ENCODE measurements at regions not wholly inside any gene's neighbourhood (a gene's known extent, or its start where the extent isn't known, plus 50 kb on each side); places are given as distances from the start of the nearest gene placed in this dataset.

DNA sequence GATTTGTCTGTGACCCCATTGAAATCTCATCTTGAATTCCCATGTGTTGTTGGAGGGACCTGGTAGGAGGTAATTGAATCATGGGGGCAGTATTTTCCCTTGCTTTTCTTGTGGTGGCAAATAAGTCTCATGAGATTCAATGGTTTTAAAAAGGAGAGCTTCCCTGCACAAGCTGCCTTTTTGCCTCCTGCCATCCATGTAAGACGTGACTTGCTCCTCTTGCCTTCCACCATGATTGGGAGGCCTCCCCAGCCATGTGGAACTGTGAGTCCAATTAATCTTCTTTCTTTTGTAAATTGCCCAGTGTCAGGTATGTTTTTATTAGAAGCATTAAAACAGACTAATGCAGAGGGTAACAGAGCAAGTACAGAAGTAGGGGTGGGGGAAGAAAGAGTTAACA, 1097.0 kb upstream of the ADGRB3 start:
- no peaks in the 10 kb centered on the region for H3F3A ChIP-seq (ENCODE audit: low read length, unreplicated experiment)
- no peaks in the 10 kb centered on the region for H3K4me1 ChIP-seq (ENCODE audit: insufficient read depth, low read length)
- H3K27ac ChIP-seq (ENCODE audit: low read length), result no peak overlapping the region
- H3K4me3 ChIP-seq (ENCODE audit: low read length), result no peak overlapping the region
- H3K9ac ChIP-seq (ENCODE audit: low read length), result no peak overlapping the region
- H3K79me2 ChIP-seq (ENCODE audit: low read length), result no peaks in the 10 kb centered on the region
- CTCF ChIA-PET, result no interaction called here
- no peaks in the 10 kb centered on the region for H3K27me3 ChIP-seq (ENCODE audit: low read length)
- H3K4me2 ChIP-seq (ENCODE audit: low read length), result no peak overlapping the region
- no peaks in the 10 kb centered on the region for H3K36me3 ChIP-seq (ENCODE audit: low read depth, low read length)
- POLR2A ChIA-PET (ENCODE audit: unreplicated experiment), result no interaction called here
- TF ChIP-seq EZH2phosphoT487 (IDR thresholded peaks at IDR 0.05; ENCODE audit: borderline replicate concordance, low read length) (no peak), EZH2 (IDR thresholded peaks at IDR 0.05; ENCODE audit: low read length, unreplicated experiment) (no peak)
- TF ChIP-seq, protein P1, sequence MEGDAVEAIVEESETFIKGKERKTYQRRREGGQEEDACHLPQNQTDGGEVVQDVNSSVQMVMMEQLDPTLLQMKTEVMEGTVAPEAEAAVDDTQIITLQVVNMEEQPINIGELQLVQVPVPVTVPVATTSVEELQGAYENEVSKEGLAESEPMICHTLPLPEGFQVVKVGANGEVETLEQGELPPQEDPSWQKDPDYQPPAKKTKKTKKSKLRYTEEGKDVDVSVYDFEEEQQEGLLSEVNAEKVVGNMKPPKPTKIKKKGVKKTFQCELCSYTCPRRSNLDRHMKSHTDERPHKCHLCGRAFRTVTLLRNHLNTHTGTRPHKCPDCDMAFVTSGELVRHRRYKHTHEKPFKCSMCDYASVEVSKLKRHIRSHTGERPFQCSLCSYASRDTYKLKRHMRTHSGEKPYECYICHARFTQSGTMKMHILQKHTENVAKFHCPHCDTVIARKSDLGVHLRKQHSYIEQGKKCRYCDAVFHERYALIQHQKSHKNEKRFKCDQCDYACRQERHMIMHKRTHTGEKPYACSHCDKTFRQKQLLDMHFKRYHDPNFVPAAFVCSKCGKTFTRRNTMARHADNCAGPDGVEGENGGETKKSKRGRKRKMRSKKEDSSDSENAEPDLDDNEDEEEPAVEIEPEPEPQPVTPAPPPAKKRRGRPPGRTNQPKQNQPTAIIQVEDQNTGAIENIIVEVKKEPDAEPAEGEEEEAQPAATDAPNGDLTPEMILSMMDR (conservative IDR thresholded peaks at IDR 0.05; ENCODE audit: low read depth, low read length), result no peak
- DNase-seq (no peak), ATAC-seq (no peak)
- intact Hi-C loops (cut with micrococcal nuclease), result no loop called here
- H2AFZ ChIP-seq (ENCODE audit: low read length), result no peak overlapping the region
- no TSS peak for BruUV-seq (replicated peaks)
- no peaks in the 10 kb centered on the region for H3K9me3 ChIP-seq (ENCODE audit: low read length)
- H3K9me2 ChIP-seq (replicated peaks; ENCODE audit: low read length), result no peaks in the 10 kb centered on the region
- no peaks in the 10 kb centered on the region for H4K20me1 ChIP-seq (ENCODE audit: low read length)

DNA sequence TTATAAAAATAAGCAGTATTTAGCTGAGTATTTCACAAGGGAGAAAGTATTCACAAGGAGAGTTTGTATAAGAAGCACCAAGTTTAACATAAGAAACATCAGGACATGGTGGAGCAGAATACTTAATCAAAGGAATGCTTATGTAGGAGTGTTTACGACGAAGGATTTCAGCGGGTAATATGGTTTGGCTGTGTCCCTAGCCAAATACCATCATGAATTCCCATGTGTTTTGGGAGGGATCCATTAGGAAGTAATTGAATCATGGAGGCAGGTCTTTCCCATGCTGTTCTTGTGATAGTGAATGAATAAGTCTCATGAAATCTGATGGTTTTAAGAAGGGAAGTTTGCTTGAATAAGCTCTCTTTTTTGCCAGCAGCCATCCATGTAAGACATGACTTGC, 1099.1 kb upstream of the ADGRB3 start:
- H3K4me3 ChIP-seq (ENCODE audit: low read length), result no peak overlapping the region
- no peak for ATAC-seq
- no peak overlapping the region for H3K9ac ChIP-seq (ENCODE audit: low read length)
- H3K27me3 ChIP-seq (ENCODE audit: low read length), result no peaks in the 10 kb centered on the region
- H3K9me3 ChIP-seq (ENCODE audit: low read length), result no peaks in the 10 kb centered on the region
- no peaks in the 10 kb centered on the region for H3K4me1 ChIP-seq (ENCODE audit: insufficient read depth, low read length)
- H3K79me2 ChIP-seq (ENCODE audit: low read length), result no peaks in the 10 kb centered on the region
- intact Hi-C loops (cut with micrococcal nuclease), result no loop called here
- BruUV-seq (replicated peaks), result no TSS peak
- H3K27ac ChIP-seq (ENCODE audit: low read length), result no peak overlapping the region
- TF ChIP-seq, protein P1 (conservative IDR thresholded peaks at IDR 0.05; ENCODE audit: low read depth, low read length), result no peak
- no peak for TF ChIP-seq EZH2 (IDR thresholded peaks at IDR 0.05; ENCODE audit: low read length, unreplicated experiment)
- no peak for TF ChIP-seq EZH2phosphoT487 (IDR thresholded peaks at IDR 0.05; ENCODE audit: borderline replicate concordance, low read length)
- H3K9me2 ChIP-seq (replicated peaks; ENCODE audit: low read length), result no peaks in the 10 kb centered on the region
- H4K20me1 ChIP-seq (ENCODE audit: low read length), result no peaks in the 10 kb centered on the region
- H2AFZ ChIP-seq (ENCODE audit: low read length), result no peak overlapping the region
- DNase-seq, result no peak
- POLR2A ChIA-PET (ENCODE audit: unreplicated experiment), result no interaction called here
- no peaks in the 10 kb centered on the region for H3F3A ChIP-seq (ENCODE audit: low read length, unreplicated experiment)
- H3K4me2 ChIP-seq (ENCODE audit: low read length), result no peak overlapping the region
- CTCF ChIA-PET, result no interaction called here
- H3K36me3 ChIP-seq (ENCODE audit: low read depth, low read length), result no peaks in the 10 kb centered on the region

DNA sequence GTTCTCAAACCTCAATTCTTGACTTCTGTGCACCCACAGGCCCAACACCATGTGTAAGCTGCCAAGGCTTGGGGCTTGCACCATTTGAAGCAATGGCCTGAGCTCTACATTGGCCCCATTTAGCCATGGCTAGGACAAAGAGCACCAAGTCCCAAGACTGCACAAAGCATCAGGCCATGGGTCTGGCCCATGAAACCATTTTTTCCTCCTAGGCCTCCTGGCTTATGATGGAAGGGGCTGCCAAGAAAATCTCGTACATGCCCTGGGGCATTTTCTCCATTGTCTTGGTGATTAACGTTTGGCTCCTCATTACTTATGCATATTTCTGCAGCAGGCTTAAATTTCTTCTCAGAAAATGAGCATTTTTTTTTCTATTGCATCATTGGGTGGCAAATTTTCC, 1128.7 kb upstream of the ADGRB3 start:
- H3K9me2 ChIP-seq (replicated peaks; ENCODE audit: low read length), result no peaks in the 10 kb centered on the region
- intact Hi-C loops (cut with micrococcal nuclease), result no loop called here
- no peaks in the 10 kb centered on the region for H4K20me1 ChIP-seq (ENCODE audit: low read length)
- no peaks in the 10 kb centered on the region for H3K9me3 ChIP-seq (ENCODE audit: low read length)
- POLR2A ChIA-PET (ENCODE audit: unreplicated experiment), result no interaction called here
- no peaks in the 10 kb centered on the region for H3K27me3 ChIP-seq (ENCODE audit: low read length)
- no peak overlapping the region for H3K4me3 ChIP-seq (ENCODE audit: low read length)
- H3K4me1 ChIP-seq (ENCODE audit: insufficient read depth, low read length), result no peaks in the 10 kb centered on the region
- CTCF ChIA-PET, result no interaction called here
- no peak for DNase-seq
- no peaks in the 10 kb centered on the region for H3F3A ChIP-seq (ENCODE audit: low read length, unreplicated experiment)
- no peak overlapping the region for H3K4me2 ChIP-seq (ENCODE audit: low read length)
- no peak overlapping the region for H3K27ac ChIP-seq (ENCODE audit: low read length)
- no peaks in the 10 kb centered on the region for H3K36me3 ChIP-seq (ENCODE audit: low read depth, low read length)
- no TSS peak for BruUV-seq (replicated peaks)
- no peak for TF ChIP-seq EZH2 (IDR thresholded peaks at IDR 0.05; ENCODE audit: low read length, unreplicated experiment)
- TF ChIP-seq, protein P1 (conservative IDR thresholded peaks at IDR 0.05; ENCODE audit: low read depth, low read length), result no peak
- TF ChIP-seq EZH2phosphoT487 (IDR thresholded peaks at IDR 0.05; ENCODE audit: borderline replicate concordance, low read length), result no peak
- no peak overlapping the region for H3K9ac ChIP-seq (ENCODE audit: low read length)
- no peak for ATAC-seq
- H3K79me2 ChIP-seq (ENCODE audit: low read length), result no peaks in the 10 kb centered on the region
- H2AFZ ChIP-seq (ENCODE audit: low read length), result no peak overlapping the region
